Embryonic facial prominence (tissue), 1 donor: ENCODE measurements at regions not wholly inside any gene's neighbourhood (a gene's known extent, or its start where the extent isn't known, plus 50 kb on each side); places are given as distances from the start of the nearest gene placed in this dataset.
"Not testable (repeated sequence)": the region's sequence is repeated elsewhere in the genome, so short reads cannot be mapped to it uniquely, and the experiment has no call there.

Experiments
- DNase-seq: peaks from one replicate; pipeline ENCODE4 v3.0.0-alpha.2; 2016; ENCODE audit errors: extremely low spot score

- no peak for DNase-seq
Measured at GRCh38 chr20:11509776-11510175, 407.9 kb upstream of the BTBD3 start.

GRCh38 chr20:11511821-11512220 is 405.9 kb upstream of the BTBD3 start:
- no peak for DNase-seq

- DNase-seq = not testable (repeated sequence)
Measured at GRCh38 chr20:11513241-11513745, 404.4 kb upstream of the BTBD3 start.

GRCh38 chr20:11516448-11516847 is 401.2 kb upstream of the BTBD3 start:
- DNase-seq = no peak

- DNase-seq = no peak
Measured at GRCh38 chr20:11520596-11520995, 397.1 kb upstream of the BTBD3 start.

- DNase-seq = no peak
Measured at GRCh38 chr20:11521476-11522365, 396.0 kb upstream of the BTBD3 start.

GRCh38 chr20:11522366-11522741 is 395.3 kb upstream of the BTBD3 start:
- DNase-seq = no peak

- no peak for DNase-seq
Measured at GRCh38 chr20:11529047-11529446, 388.6 kb upstream of the BTBD3 start.

- no peak for DNase-seq
Measured at GRCh38 chr20:11537032-11537431, 380.7 kb upstream of the BTBD3 start.

- no peak for DNase-seq
Measured at GRCh38 chr20:11539450-11539849, 378.2 kb upstream of the BTBD3 start.

GRCh38 chr20:11540558-11540957 is 377.1 kb upstream of the BTBD3 start:
- DNase-seq = no peak

GRCh38 chr20:11542645-11543044 is 375.0 kb upstream of the BTBD3 start:
- DNase-seq = no peak

- DNase-seq = peak; percentile 53
Measured at GRCh38 chr20:11544029-11544678, 373.5 kb upstream of the BTBD3 start.

GRCh38 chr20:11546939-11547338 is 370.8 kb upstream of the BTBD3 start:
- DNase-seq = no peak

GRCh38 chr20:11549172-11550103 is 368.3 kb upstream of the BTBD3 start:
- DNase-seq = no peak

GRCh38 chr20:11550657-11551338 is 366.9 kb upstream of the BTBD3 start:
- no peak for DNase-seq

- no peak for DNase-seq
Measured at GRCh38 chr20:11551479-11551878, 366.2 kb upstream of the BTBD3 start.

GRCh38 chr20:11553603-11554002 is 364.1 kb upstream of the BTBD3 start:
- no peak for DNase-seq

GRCh38 chr20:11555510-11555909 is 362.2 kb upstream of the BTBD3 start:
- no peak for DNase-seq

GRCh38 chr20:11556410-11556809 is 361.3 kb upstream of the BTBD3 start:
- DNase-seq = no peak

- DNase-seq = no peak
Measured at GRCh38 chr20:11564491-11564890, 353.2 kb upstream of the BTBD3 start.
